HepG2 (cell line): ENCODE measurements at regions not wholly inside any gene's neighbourhood (a gene's known extent, or its start where the extent isn't known, plus 50 kb on each side); places are given as distances from the start of the nearest gene placed in this dataset.

Experiments
- ATAC-seq: fragments of 200-7000 bp; cut with Tn5 transposase; 3 replicates; pipeline ENCODE4 v1.9.1; 2020; ENCODE audit warnings: mild to moderate bottlenecking, moderate library complexity
- BruUV-seq: library from RNA; stranded (reverse); fragments of 400-500 nt; replicated peaks from 2 replicates; lab custom pipeline; 2021; lab: Mats Ljungman, UMichigan
- CTCF ChIA-PET: fragments of 300-600 bp; formaldehyde crosslinking; extraction: SDS; loops from one replicate; lab custom pipeline; 2021; ENCODE audit warnings: low total read pairs, inconsistent platforms, low intra/inter-chr PET ratio; lab: Yijun Ruan, JAX
- POLR2A ChIA-PET: fragments of 350-600 bp; sonication (Branson Sonifier 250); formaldehyde crosslinking; loops from one replicate; lab custom pipeline; 2020; ENCODE audit warnings: antibody characterized with exemption, inconsistent platforms; lab: Yijun Ruan, JAX
- DNase-seq: peaks from one replicate; pipeline ENCODE4 v3.0.0-alpha.2; 2015; ENCODE audit warnings: low spot score
- FAIRE-seq: peaks from 3 replicates; lab custom pipeline; 2011; peaks lifted over from hg19 to GRCh38; lab: Jason Lieb, UNC
- H2AFZ ChIP-seq: one replicate; pipeline ENCODE4 v1.6.1; 2011; ENCODE audit warnings: low read length, inconsistent platforms
- H3K27ac ChIP-seq: fragments of 300-600 bp; 3 replicates; pipeline ENCODE4 v1.8.0; 2011; ENCODE audit warnings: mixed run types, mild to moderate bottlenecking, mixed read lengths, low read length, inconsistent platforms; ENCODE audit not compliant: insufficient read depth; ENCODE audit errors: extremely low read length
- H3K27me3 ChIP-seq, 2 experiments: fragments of 200-600 bp in 1 of 2; 2 replicates in 1 of 2; 3 replicates in 1 of 2; pipeline versions ENCODE4 v1.6.0 to v1.8.0; 2011; ENCODE audit warnings: low read length in 2 of 2, mild to moderate bottlenecking in 2 of 2, moderate library complexity in 2 of 2, inconsistent platforms in 1 of 2; ENCODE audit not compliant: insufficient read depth in 2 of 2, control insufficient read depth in 1 of 2
- H3K36me3 ChIP-seq, 2 experiments: fragments of 200-600 bp in 1 of 2; replicated peaks in 1 of 2; 2 replicates in 1 of 2; 3 replicates in 1 of 2; pipeline versions ENCODE4 v1.5.1 to v1.8.0; 2011; ENCODE audit warnings: low read length in 2 of 2, inconsistent platforms in 1 of 2; ENCODE audit not compliant: insufficient read depth in 2 of 2, control insufficient read depth in 1 of 2
- H3K4me1 ChIP-seq: 2 replicates; pipeline ENCODE4 v1.5.1; 2012; ENCODE audit warnings: low read length, inconsistent platforms; ENCODE audit not compliant: insufficient read depth
- H3K4me2 ChIP-seq: 2 replicates; pipeline ENCODE4 v1.6.0; 2011; ENCODE audit warnings: low read depth, low read length, inconsistent platforms
- H3K4me3 ChIP-seq, 3 experiments: fragments of 200-600 bp in 1 of 3; sonication (generic), shearing (Covaris generic) in 1 of 3; replicated peaks in 1 of 3; 2 replicates each; pipeline ENCODE4 v1.5.1; 2011 to 2016; ENCODE audit warnings: low read length in 3 of 3, inconsistent platforms in 2 of 3, low read depth in 2 of 3, mild to moderate bottlenecking in 2 of 3, control low read depth in 1 of 3, mixed read lengths in 1 of 3; ENCODE audit not compliant: insufficient read depth in 1 of 3
- H3K79me2 ChIP-seq: one replicate; pipeline ENCODE4 v1.6.1; 2011; ENCODE audit warnings: low read length, inconsistent platforms; ENCODE audit not compliant: insufficient read depth
- H3K9ac ChIP-seq: 2 replicates; pipeline ENCODE4 v1.6.0; 2011; ENCODE audit warnings: mild to moderate bottlenecking, low read depth, low read length, inconsistent platforms; ENCODE audit not compliant: insufficient read depth
- H3K9me3 ChIP-seq: 2 replicates; pipeline ENCODE4 v1.5.1; 2012; ENCODE audit warnings: mild to moderate bottlenecking, low read length
- H4K20me1 ChIP-seq: 2 replicates; pipeline ENCODE4 v1.6.0; 2011; ENCODE audit warnings: inconsistent platforms, mild to moderate bottlenecking, low read length, moderate library complexity; ENCODE audit not compliant: insufficient read depth
- EED ChIP-seq: sonication (generic); formaldehyde crosslinking; IDR thresholded peaks from 2 replicates; pipeline ENCODE4 v1.5.0; 2020; ENCODE audit warnings: mild to moderate bottlenecking, missing genetic modification reagents
- ETS1 ChIP-seq: sonication (generic); formaldehyde crosslinking; IDR thresholded peaks from 2 replicates; pipeline ENCODE4 v1.4.0; 2020; ENCODE audit warnings: missing genetic modification reagents
- HIC2 ChIP-seq: sonication (generic); formaldehyde crosslinking; IDR thresholded peaks from 2 replicates; pipeline ENCODE4 v1.9.0; 2022; ENCODE audit warnings: low read depth, missing genetic modification reagents
- MZF1 ChIP-seq: sonication (generic); formaldehyde crosslinking; IDR thresholded peaks from 2 replicates; pipeline ENCODE4 v1.8.1; 2023; ENCODE audit warnings: mild to moderate bottlenecking, missing genetic modification reagents, borderline replicate concordance
- SPEN ChIP-seq: sonication (generic); formaldehyde crosslinking; IDR thresholded peaks from 2 replicates; pipeline ENCODE4 v1.5.1; 2020; ENCODE audit warnings: low read depth, mild to moderate bottlenecking, missing genetic modification reagents
- TBL1XR1 ChIP-seq: fragments of 150-350 bp; IDR thresholded peaks from 2 replicates; pipeline ENCODE4 v1.6.1; 2014; ENCODE audit warnings: borderline replicate concordance, low read length; ENCODE audit not compliant: partially characterized antibody
- TBX3 ChIP-seq: fragments of 450-650 bp; IDR thresholded peaks from 2 replicates; pipeline ENCODE4 v1.6.1; 2017; ENCODE audit warnings: antibody characterized with exemption, mild to moderate bottlenecking, inconsistent platforms, borderline replicate concordance
- UBTF ChIP-seq: sonication (generic); formaldehyde crosslinking; IDR thresholded peaks from 2 replicates; pipeline ENCODE4 v1.4.0; 2020; ENCODE audit warnings: mild to moderate bottlenecking, missing genetic modification reagents
- ZIK1 ChIP-seq: sonication (generic); formaldehyde crosslinking; IDR thresholded peaks from 2 replicates; pipeline ENCODE4 v1.5.0; 2020; ENCODE audit warnings: mild to moderate bottlenecking, low read depth, missing genetic modification reagents, borderline replicate concordance
- ZNF264 ChIP-seq: sonication (generic); formaldehyde crosslinking; IDR thresholded peaks from 2 replicates; pipeline ENCODE4 v1.4.0; 2020; ENCODE audit warnings: missing genetic modification reagents
- ZNF280B ChIP-seq: sonication (generic); formaldehyde crosslinking; IDR thresholded peaks from 2 replicates; pipeline ENCODE4 v1.5.0; 2020; ENCODE audit warnings: missing genetic modification reagents, mild to moderate bottlenecking, borderline replicate concordance
- ZNF878 ChIP-seq: sonication (generic); formaldehyde crosslinking; IDR thresholded peaks from 2 replicates; pipeline ENCODE4 v1.8.1; 2023; ENCODE audit warnings: mild to moderate bottlenecking, missing genetic modification reagents, moderate library complexity
- ZSCAN9 ChIP-seq: IDR thresholded peaks from 2 replicates; pipeline ENCODE4 v1.6.1; 2016; ENCODE audit warnings: borderline replicate concordance
- WGBS: methylation state at CpG from one replicate; pipeline ENCODE4 v1.1.6; 2017; ENCODE audit warnings: low lambda C conversion rate; 5-methylcytosine and 5-hydroxymethylcytosine counted together
- in situ Hi-C: cut with HindIII; loops from 2 replicates; pipeline ENCODE4 v1.10.0; 2017; ENCODE audit warnings: low pct_unique_long_range_greater_than_20kb; ENCODE audit not compliant: extremely low pct_ligation_motif_present
- intact Hi-C: fragments of 100-400 bp; cut with micrococcal nuclease; formaldehyde crosslinking; loops from one replicate; pipeline ENCODE4 v1.10.0; 2022; ENCODE audit not compliant: unreplicated experiment

GRCh38 chr13:90205081-90205480 lies 1142.4 kb upstream of the MIR17HG start:
- Histone ChIP-seq H3K79me2 (no peaks in the 10 kb centered on the region), H3K9me3 (peaks cover 17% of the 10 kb centered on the region; the same call in 1 of the 2 replicates), H3K36me3 (no peaks in the 10 kb centered on the region), H3K27ac (no peak overlapping the region), H3K4me2 (no peak overlapping the region), H3K4me3 (no peak overlapping the region), H3K27me3 (no peaks in the 10 kb centered on the region), H2AFZ (no peak overlapping the region), H3K9ac (no peak overlapping the region), H3K4me1 (no peaks in the 10 kb centered on the region), H4K20me1 (no peaks in the 10 kb centered on the region)
- DNase-seq: no peak
- 0% methylated on average over 1 of the region's 1 CpG for WGBS
- ChIA-PET CTCF (no interaction called here), POLR2A (no interaction called here)
- intact Hi-C loops (no loop called here), in situ Hi-C loops (no loop called here)
- ATAC-seq: no peak
- BruUV-seq: no TSS peak
- FAIRE-seq: no peak
- TF ChIP-seq ZNF878 (CRISPR knock-in tag) (no peak), ETS1 (CRISPR knock-in tag) (no peak), HIC2 (CRISPR knock-in tag) (no peak), SPEN (CRISPR knock-in tag) (no peak), TBL1XR1 (no peak), ZSCAN9 (CRISPR knock-in tag) (no peak), MZF1 (CRISPR knock-in tag) (no peak), UBTF (CRISPR knock-in tag) (no peak), ZIK1 (no peak), ZNF264 (CRISPR knock-in tag) (no peak), EED (CRISPR knock-in tag) (no peak), TBX3 (no peak), ZNF280B (CRISPR knock-in tag) (no peak)
